ENCODE measurements at regions not wholly inside any gene's neighbourhood (a gene's known extent, or its start where the extent isn't known, plus 50 kb on each side); places are given as distances from the start of the nearest gene placed in this dataset.
"Not testable (repeated sequence)": the region's sequence is repeated elsewhere in the genome, so short reads cannot be mapped to it uniquely, and the experiment has no call there.

GRCh38 chr12:124376435-124376834, 81.5 kb downstream of the RFLNA start:
- no peak for DNase-seq

- DNase-seq: no peak
Measured at GRCh38 chr12:124375789-124376175, 80.9 kb downstream of the RFLNA start.

DNA sequence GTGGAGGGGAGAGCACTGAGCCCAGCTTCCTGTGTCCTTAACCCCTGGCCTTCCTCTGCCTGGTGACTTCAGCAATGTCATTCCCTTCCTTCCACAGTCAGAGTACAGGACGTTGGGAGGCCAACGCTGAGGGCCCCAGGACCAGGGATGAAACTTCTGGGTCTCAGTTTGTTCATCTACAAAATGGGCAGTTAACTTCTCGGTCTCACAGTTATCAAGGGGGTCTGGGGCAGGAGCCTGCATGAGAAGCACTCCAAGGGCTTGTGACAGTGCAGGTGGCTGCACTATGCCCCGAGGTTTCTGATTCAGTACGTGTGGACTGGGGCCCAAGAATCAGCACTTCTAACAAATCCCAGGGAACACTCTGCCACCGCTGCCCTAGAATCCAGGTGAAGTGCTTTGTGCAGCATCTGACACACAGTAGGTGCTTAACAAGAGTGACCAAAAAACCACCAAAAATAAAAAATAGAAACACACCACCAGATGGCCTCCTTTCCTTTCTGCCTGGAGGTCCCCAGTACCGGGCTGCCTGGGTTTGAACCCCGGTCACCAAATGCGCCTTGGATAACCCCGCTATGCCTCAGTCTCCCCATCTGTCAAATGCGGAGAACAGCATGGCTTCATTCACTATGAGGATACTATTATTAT, 80.4 kb downstream of the RFLNA start:
- DNase-seq: no peak

DNA sequence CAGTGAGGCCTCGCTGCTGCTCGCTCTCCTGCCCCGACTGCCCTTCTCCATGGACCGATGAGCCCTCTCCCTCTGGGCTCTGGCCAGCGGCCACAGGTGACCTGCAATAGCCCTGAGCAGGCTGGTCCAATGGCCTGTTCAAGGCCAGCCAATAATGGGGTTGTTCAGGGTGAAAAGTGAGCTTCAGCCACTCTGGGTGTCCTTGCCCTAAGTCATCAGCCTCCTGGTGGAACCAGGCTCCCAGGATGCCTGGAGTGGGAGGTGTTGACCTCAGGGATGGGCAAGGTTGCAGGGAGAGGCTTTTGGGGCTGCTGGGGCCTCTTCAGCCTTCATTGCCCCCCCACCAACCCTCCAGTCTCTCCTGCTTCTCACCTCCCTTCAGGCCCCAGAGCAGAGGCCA, 79.7 kb downstream of the RFLNA start:
- DNase-seq: no peak

- no peak for DNase-seq
Measured at GRCh38 chr12:124374147-124374546, 79.3 kb downstream of the RFLNA start.

- DNase-seq: not testable (repeated sequence)
Measured at GRCh38 chr12:124373701-124374100, 78.8 kb downstream of the RFLNA start.

DNA sequence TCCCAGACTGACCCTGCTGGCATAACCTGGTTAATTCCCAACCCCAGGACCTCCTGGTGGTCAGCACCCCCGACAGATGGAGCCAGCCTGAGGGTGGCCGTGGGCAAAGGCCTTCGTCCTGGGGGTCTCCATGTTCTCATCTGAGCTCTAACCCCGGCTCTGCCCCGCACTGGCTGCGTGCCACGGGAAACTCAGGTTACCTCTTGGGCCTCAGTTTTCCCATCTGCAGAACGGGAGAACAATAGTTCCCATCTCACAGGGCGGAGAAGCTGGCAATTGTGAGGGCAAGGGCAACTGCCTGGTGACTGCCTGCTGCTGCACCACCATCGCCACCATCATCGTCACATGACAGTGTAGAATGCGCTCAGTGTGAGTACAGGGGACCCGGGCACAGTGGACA, 77.9 kb downstream of the RFLNA start:
- no peak for DNase-seq

GRCh38 chr12:124371970-124372555, 77.2 kb downstream of the RFLNA start:
- DNase-seq: no peak

- DNase-seq: no peak
Measured at GRCh38 chr12:124371366-124371765, 76.5 kb downstream of the RFLNA start.

DNA sequence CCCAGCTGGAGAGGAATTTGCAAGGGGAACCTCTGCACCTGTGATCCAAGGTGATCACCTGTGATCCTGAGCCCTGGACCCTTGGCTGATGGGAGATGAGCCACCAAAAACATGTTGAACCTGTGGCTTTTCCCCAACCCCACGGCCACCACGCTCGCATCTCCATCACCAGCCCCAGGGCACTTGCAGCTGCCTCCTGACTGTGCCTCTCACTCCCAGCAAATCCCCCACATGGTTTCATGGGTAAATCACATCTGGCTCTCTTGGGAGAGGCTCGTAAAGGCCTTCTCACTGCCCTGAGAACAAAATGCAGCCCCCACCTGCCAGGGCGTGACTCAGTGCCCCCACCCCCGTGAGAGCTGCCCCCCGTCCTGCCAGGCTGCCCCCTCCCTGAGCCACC, 76.0 kb downstream of the RFLNA start:
- no peak for DNase-seq

DNA sequence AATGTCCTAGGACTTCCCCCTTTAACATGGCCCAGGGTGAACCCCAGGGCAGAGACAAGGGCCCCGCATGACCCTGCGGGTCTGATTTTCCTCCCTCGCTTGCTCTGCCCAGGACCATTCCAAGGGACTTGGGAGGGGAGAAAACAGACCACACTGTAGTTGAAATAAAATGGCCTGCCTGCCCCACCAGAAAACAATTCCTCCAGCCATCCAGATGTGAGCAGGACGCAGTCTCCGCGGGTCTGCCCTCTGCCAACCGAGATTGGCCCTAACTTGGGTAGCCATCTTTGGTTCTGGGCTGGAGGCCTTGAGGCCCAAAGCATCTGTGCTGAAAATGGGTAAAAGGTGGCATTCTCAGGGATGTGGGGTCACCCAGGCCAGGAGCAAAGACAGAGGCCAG, 75.5 kb downstream of the RFLNA start:
- no peak for DNase-seq

- no peak for DNase-seq
Measured at GRCh38 chr12:124369827-124370378, 75.0 kb downstream of the RFLNA start.

DNA sequence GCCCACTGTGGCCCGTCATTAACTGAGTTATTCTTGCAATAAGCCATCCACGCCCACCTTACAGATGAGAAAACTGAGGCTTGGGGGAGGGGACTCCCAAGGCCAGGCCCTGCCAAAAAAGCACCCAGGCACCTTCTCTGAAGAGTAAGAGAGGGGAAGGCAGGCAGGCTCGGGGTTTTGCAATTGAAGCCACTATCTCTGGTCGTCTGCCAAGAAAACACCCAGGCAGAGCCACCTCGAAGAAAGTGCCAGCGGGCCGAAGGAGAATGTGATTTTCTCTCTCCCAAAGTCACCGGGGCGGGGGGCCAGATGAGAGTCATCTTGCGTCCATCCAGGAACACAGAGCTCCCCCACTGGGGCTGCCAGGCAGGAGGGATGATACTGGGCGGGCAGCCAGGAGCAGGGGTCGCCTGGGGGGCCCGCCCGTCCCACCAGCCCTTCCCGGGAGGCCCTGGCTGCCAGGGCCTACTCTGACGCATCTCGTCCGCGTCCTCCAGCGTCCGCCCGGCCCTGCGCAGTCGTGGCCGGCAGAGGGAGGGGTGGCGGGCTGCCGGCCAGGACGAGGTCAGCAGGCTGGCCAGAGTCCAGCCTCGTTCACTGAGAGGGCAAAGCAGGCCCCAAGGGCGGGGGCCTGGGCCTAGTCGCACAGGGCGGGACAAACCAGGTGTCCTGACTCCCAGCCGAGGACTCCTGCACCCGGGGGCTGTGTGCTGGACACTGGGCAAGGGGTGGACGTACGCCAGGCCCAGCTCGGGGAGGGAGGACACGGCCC, 74.3 kb downstream of the RFLNA start:
- no peak for DNase-seq

DNA sequence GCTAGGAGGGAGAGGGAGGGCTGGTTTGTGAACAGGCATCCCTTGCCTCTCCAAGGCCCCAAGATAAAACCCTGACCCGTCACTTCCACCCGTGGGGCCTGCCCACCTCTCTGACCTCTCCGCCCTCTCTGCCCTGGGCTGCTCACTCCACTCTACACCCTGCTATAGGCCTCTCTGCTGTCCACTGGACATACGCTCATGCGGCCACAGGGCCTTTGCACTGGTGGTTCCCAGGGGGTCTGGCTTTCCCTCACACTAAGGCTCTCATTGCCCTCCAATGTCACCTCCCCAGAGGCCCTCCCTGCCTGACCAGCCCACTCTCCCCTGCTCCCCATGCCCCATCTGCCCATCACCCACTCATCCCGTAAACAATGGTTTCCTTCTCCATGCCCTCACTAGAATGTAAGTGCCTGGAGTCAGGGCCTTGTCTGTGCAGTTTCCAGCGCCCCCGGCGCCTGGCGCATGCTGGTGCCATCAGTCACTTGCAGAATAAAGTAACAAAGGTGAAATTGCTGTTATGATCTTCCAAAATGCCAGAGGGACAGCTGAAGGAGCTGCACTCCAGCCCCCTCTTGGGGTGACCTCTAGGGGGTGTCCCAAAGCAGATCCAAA, 73.6 kb downstream of the RFLNA start:
- DNase-seq: no peak

- DNase-seq: no peak
Measured at GRCh38 chr12:124365726-124366430, 71.0 kb downstream of the RFLNA start.
